SU-DHL-6 (cell line): ENCODE measurements at regions not wholly inside any gene's neighbourhood (a gene's known extent, or its start where the extent isn't known, plus 50 kb on each side); places are given as distances from the start of the nearest gene placed in this dataset.

ENCODE experiments used
- H2AFZ ChIP-seq: fragments of 200-600 bp; sonication (generic); 2 replicates; pipeline ENCODE4 v1.6.1; 2014; ENCODE audit warnings: low read depth, mild to moderate bottlenecking, moderate library complexity, mixed read lengths, antibody characterized with exemption, low read length; ENCODE audit not compliant: severe bottlenecking
- H3F3A ChIP-seq: fragments of 200-600 bp; shearing (Covaris generic); 2 replicates; pipeline ENCODE4 v1.6.0; 2016; ENCODE audit warnings: antibody characterized with exemption, mild to moderate bottlenecking; ENCODE audit not compliant: insufficient read depth
- H3K27ac ChIP-seq: fragments of 200-600 bp; sonication (generic); 2 replicates; pipeline ENCODE4 v1.5.1; 2016; ENCODE audit warnings: low read depth, mild to moderate bottlenecking, low read length, moderate library complexity, mixed read lengths
- H3K27me3 ChIP-seq: fragments of 200-600 bp; sonication (generic), shearing (Covaris generic); 2 replicates; pipeline ENCODE4 v1.6.0; 2014; ENCODE audit warnings: mild to moderate bottlenecking, low read length
- H3K36me3 ChIP-seq: fragments of 200-600 bp; sonication (generic); 2 replicates; pipeline ENCODE4 v1.6.1; 2014; ENCODE audit warnings: mild to moderate bottlenecking, low read length, mixed read lengths
- H3K4me2 ChIP-seq: fragments of 300-600, 200-600 bp; shearing (Covaris generic), sonication (generic); 2 replicates; pipeline ENCODE4 v1.6.0; 2014; ENCODE audit warnings: low read length, low read depth, mild to moderate bottlenecking; ENCODE audit not compliant: poor library complexity, severe bottlenecking
- H3K4me3 ChIP-seq: fragments of 200-600 bp; sonication (generic); 2 replicates; pipeline ENCODE4 v1.5.1; 2014; ENCODE audit warnings: antibody characterized with exemption, low read length, mild to moderate bottlenecking, mixed read lengths; ENCODE audit not compliant: insufficient read depth, poor library complexity, severe bottlenecking
- H3K79me2 ChIP-seq: fragments of 200-600 bp; sonication (generic); 2 replicates; pipeline ENCODE4 v1.6.1; 2014; ENCODE audit warnings: mild to moderate bottlenecking, low read length, moderate library complexity; ENCODE audit not compliant: insufficient read depth
- H3K9ac ChIP-seq: fragments of 200-600 bp; sonication (generic); 2 replicates; pipeline ENCODE4 v1.7.0; 2014; ENCODE audit warnings: mild to moderate bottlenecking, low read length
- H3K9me2 ChIP-seq: fragments of 200-600 bp; sonication (generic); replicated peaks from 2 replicates; pipeline ENCODE4 v1.6.1; 2014; ENCODE audit warnings: low read length; ENCODE audit not compliant: insufficient read depth
- H3K9me3 ChIP-seq: fragments of 200-600 bp; sonication (generic); 2 replicates; pipeline ENCODE4 v1.6.1; 2014; ENCODE audit warnings: low read length, mixed read lengths; ENCODE audit not compliant: insufficient read depth
- H4K20me1 ChIP-seq: fragments of 200-600 bp; sonication (generic); 2 replicates; pipeline ENCODE4 v1.6.1; 2014; ENCODE audit warnings: low read depth, mild to moderate bottlenecking, antibody characterized with exemption, low read length, moderate library complexity, mixed read lengths
- CTCF ChIP-seq: fragments of 200-600 bp; sonication (generic); IDR thresholded peaks from one replicate; pipeline ENCODE4 v1.5.1; 2017; ENCODE audit warnings: antibody characterized with exemption, mild to moderate bottlenecking, low read length, moderate library complexity; ENCODE audit not compliant: insufficient read depth, poor library complexity, severe bottlenecking
- EZH2phosphoT487 ChIP-seq: fragments of 200-600 bp; sonication (generic), shearing (Covaris generic); conservative IDR thresholded peaks from 2 replicates; pipeline ENCODE4 v1.6.1; 2018; ENCODE audit warnings: mild to moderate bottlenecking, antibody characterized with exemption, low read length, moderate library complexity, mixed read lengths

- no peak overlapping the region for H3K9ac ChIP-seq
- no peak overlapping the region for H3K27ac ChIP-seq
- H2AFZ ChIP-seq = no peak overlapping the region
- H3K79me2 ChIP-seq = no peaks in the 10 kb centered on the region
- no peaks in the 10 kb centered on the region for H3K36me3 ChIP-seq
- no peaks in the 10 kb centered on the region for H3K27me3 ChIP-seq
- no peaks in the 10 kb centered on the region for H4K20me1 ChIP-seq
- TF ChIP-seq EZH2phosphoT487 (no peak), CTCF (no peak)
- no peak overlapping the region for H3K4me2 ChIP-seq
- no peak overlapping the region for H3K4me3 ChIP-seq
- no peaks in the 10 kb centered on the region for H3K9me2 ChIP-seq
- H3K9me3 ChIP-seq = no peaks in the 10 kb centered on the region
- no peaks in the 10 kb centered on the region for H3F3A ChIP-seq
Observed at GRCh38 chr4:141435446-141436225, 200.7 kb upstream of the IL15 start.

DNA sequence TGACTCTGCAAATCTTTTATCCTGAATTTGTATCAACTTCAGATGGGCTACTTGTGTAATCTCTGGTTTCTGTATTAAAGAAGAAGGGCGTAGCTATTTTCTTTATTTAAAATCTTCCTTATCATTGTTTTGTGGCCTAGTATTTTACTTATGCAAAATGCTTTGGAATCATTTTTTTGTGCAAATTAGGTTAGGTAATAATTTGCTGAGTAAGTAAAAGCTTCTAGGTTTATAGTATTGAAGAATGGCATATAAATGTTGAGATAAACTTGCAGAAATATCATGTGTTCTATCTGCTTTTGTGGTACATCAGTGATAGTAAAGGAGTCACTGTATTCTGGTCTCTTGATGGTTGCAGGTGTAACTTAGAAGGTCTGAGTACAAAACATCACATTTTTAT lies 197.2 kb upstream of the IL15 start:
- Histone ChIP-seq H3K4me2 (no peak overlapping the region), H2AFZ (no peak overlapping the region), H3K36me3 (no peaks in the 10 kb centered on the region), H3K27ac (no peak overlapping the region), H3K9me2 (no peaks in the 10 kb centered on the region), H3K9me3 (no peaks in the 10 kb centered on the region), H3F3A (no peaks in the 10 kb centered on the region), H3K4me3 (no peak overlapping the region), H3K79me2 (no peaks in the 10 kb centered on the region), H3K27me3 (no peaks in the 10 kb centered on the region), H4K20me1 (no peaks in the 10 kb centered on the region), H3K9ac (no peak overlapping the region)
- no peak for TF ChIP-seq EZH2phosphoT487
- TF ChIP-seq CTCF = no peak

DNA sequence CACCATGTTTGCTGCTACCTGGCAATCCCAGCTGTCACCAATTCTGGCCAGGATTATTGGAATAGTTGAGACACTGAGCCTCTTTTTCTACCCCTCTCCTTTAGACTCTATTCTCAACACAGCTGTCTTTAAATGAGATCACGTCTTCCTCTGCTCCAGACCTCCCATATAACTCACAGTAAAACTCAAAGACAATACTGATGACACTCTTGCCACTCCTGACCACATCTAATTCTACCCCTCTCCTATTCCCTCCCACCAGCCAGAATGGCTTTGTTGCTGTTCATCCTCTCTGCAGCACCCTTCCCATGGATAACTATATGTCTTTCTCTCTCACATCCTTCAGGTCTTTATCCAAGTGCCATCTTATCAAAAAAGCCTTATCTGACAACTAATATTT lies 188.6 kb upstream of the IL15 start:
- H3K27ac ChIP-seq = no peak overlapping the region
- H3F3A ChIP-seq = no peaks in the 10 kb centered on the region
- H4K20me1 ChIP-seq = no peaks in the 10 kb centered on the region
- no peak overlapping the region for H2AFZ ChIP-seq
- H3K79me2 ChIP-seq = no peaks in the 10 kb centered on the region
- H3K4me3 ChIP-seq = no peak overlapping the region
- H3K36me3 ChIP-seq = no peaks in the 10 kb centered on the region
- TF ChIP-seq CTCF (no peak), EZH2phosphoT487 (no peak)
- no peak overlapping the region for H3K9ac ChIP-seq
- no peaks in the 10 kb centered on the region for H3K27me3 ChIP-seq
- no peaks in the 10 kb centered on the region for H3K9me2 ChIP-seq
- no peaks in the 10 kb centered on the region for H3K9me3 ChIP-seq
- H3K4me2 ChIP-seq = no peak overlapping the region
